ENCODE measurements at regions not wholly inside any gene's neighbourhood (a gene's known extent, or its start where the extent isn't known, plus 50 kb on each side); places are given as distances from the start of the nearest gene placed in this dataset.

DNA sequence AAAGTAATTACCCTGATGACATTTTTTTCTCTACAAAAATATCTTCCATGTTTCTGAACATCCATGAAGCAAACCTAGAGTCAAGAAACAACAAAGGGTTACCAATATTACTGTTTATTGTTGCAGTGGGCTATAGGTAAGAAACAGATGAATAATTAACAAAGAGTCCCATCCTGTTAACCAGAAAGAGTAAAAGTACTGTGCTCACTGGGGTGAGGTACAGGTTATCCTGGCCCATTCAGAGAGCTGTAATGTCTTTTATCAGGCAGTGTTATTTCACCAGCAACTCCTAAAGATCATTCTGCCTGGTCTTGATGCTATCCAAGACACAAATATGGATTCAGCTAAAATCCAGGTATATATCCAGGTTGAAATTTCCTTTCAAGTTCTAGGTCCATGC, 754.9 kb downstream of the SATB2 start:
- DNase-seq (ENCODE audit: low read depth), result no peak

GRCh38 chr2:198701481-198701880, 756.3 kb downstream of the SATB2 start:
- no peak for DNase-seq (ENCODE audit: low read depth)

DNA sequence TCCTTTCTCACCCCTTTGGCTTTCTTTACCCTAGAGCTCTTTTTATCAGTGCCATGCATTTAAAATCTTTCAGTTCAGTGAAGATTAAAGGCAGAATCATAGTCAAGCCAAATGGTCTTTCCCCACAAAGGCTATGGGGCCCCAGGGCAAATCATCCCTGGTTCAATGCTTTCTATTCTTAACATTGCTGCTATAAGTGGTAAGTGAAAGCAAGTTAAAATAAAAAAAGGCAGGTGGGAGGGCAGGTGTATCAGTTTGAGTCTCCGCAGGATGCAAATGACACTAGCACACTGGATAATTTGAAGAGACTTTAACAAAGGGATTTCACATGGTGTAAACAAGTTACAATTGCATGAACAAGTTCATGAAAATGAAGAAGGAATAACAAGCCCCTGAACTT, 757.4 kb downstream of the SATB2 start:
- no peak for DNase-seq (ENCODE audit: low read depth)

DNA sequence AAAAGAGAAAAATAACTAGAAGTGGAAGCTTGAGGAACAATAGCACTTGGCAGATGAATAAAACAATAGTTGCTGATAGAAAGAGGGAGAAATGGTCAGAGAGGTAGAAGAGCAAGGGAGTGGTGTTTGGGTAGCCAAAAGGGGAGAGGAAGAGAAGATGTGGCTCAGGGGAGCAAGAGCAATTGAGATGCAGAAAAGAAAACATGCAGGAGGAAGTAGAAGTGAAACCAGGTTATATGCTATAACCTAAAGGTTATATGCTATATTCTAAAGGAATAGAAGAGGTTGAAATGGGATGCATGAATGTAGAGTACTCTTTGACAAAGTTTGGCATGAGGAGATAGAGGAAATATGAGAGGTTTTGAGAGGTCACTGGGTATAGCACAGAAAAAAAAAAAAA, 759.5 kb downstream of the SATB2 start:
- DNase-seq (ENCODE audit: low read depth), result no peak

DNA sequence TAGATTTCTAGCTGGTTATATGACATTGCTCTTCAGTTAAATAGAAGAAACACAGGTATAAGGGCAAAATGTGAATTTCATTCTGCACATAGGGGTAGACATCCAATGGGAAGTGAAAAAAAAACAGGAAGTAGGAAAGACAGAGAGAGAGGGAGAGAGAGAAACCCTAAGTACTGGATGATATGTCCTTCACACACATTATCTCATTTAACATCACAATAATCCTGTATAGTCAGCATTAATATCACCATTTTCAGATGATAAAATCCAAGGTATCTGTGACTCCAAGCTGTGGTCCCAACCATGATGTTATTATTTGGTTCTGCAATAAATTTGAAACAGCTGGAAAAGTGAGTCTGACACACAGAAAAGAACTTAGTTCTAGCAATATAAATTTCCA, 759.9 kb downstream of the SATB2 start:
- no peak for DNase-seq (ENCODE audit: low read depth)

GRCh38 chr2:198697218-198697617, 760.5 kb downstream of the SATB2 start:
- no peak for DNase-seq (ENCODE audit: low read depth)

- no peak for DNase-seq (ENCODE audit: low read depth)
These were observed 761.9 kb downstream of the SATB2 start for GRCh38 chr2:198695879-198696278.

DNA sequence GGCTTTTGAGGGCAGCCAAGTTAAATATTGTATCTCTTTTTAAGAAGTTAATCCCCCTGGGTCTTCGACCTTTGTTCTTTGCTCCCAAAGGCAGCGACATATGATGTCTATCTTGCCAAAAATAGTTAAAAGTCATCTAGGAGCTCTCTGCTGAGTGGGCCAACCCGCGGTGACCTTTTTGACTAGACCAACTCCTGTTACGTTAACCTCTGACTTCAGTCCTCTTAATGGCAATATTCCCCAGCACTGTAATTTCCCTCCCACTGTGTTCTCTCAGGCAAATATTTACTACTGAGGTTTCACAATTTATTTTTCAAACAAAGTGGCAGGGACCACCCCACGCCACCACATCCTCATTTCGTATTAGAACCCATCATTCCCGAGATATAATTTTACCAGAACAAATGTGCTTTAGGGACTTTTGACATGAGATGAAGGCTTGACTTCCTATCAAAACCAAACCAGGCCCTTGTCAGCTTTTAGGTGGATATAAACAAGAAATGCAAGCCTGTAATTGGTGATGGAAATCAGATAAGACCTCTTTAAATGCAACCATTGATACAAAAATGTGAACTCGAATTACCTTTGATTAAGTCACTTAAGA, 764.7 kb downstream of the SATB2 start:
- no peak for DNase-seq (ENCODE audit: low read depth)

DNA sequence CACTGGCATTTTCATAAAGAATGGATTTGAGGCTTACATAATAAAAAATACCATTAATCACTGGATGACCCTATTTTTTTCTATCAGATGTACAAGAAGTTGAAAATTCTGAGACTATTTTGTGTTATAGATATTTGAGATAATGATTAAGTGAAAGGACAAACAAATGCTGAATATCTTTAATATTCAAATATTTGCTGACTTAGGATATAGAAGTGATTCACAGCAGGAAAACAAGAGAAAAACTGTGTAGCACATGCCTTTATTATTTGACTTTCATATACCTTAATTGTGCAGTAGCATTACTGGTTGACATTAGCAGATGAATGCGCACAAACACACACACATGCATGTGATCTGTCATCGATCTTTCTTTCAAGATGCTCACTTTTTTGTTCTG, 766.5 kb downstream of the SATB2 start:
- DNase-seq (ENCODE audit: low read depth), result no peak

- no peak for DNase-seq (ENCODE audit: low read depth)
These were observed 793.4 kb downstream of the SATB2 start for GRCh38 chr2:198664321-198664720.

GRCh38 chr2:198662905-198663304, 794.8 kb downstream of the SATB2 start:
- no peak for DNase-seq (ENCODE audit: low read depth)

DNA sequence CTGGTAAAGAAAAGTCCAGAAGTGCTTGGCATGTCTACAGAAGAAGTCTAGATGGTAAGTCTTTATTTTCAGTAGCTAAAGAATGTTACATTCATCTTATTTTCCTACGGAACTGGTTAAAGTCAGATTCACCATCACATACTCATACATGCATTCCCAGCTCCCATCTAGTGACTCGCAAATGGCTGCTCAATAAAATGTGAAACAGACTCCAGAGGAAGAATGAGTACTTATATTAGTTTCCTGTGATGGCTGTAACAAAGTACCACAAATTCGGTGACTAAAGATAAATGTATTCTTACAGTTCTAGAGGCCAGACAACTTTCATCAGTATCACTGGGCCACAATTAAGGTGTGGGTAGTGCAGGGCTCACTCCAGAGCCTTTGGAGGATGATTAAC, 797.2 kb downstream of the SATB2 start:
- DNase-seq (ENCODE audit: low read depth), result no peak

- DNase-seq (ENCODE audit: low read depth), result peak; percentile 15
These were observed 798.5 kb downstream of the SATB2 start for GRCh38 chr2:198659096-198659870.

GRCh38 chr2:198657512-198658121, 800.1 kb downstream of the SATB2 start:
- DNase-seq (ENCODE audit: low read depth), result no peak

DNA sequence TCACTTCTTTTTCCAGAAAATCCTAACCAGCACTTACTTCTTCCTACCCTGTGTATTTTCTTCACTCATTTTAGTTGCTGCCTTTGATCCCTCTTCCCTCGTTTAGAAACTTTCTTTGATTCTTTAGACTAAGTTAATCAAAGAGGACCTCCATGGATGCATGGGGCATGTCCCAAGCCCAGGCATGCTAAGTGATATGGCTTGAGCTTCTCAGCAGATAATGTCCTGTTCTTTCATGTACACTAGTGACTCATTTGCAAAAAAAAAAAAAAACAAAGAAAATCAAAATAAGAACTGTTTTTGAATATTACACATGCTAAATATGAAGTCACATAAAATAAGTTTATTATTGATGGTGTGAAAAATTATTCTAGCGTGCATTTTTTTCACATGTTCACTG, 800.9 kb downstream of the SATB2 start:
- DNase-seq (ENCODE audit: low read depth), result no peak

DNA sequence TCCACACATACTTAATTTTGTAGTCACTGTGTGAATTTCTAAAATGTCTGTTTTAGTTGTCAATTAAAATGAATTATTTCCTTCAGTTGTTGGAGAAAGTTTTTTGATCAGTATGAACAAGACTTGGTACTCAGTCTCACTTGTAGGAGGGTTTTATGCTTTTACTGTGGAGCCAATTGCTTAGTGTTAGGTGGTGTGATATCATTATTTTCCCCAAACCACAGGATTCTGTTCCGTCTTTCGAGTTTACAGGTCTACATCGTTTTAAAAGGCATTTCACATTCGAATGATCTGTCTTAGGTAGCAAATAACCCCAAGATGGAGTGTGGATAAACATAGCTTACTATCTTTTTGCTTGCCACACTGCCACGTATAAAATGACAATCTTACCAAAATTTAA, 803.1 kb downstream of the SATB2 start:
- DNase-seq (ENCODE audit: low read depth), result no peak

GRCh38 chr2:198653311-198653710, 804.4 kb downstream of the SATB2 start:
- no peak for DNase-seq (ENCODE audit: low read depth)

DNA sequence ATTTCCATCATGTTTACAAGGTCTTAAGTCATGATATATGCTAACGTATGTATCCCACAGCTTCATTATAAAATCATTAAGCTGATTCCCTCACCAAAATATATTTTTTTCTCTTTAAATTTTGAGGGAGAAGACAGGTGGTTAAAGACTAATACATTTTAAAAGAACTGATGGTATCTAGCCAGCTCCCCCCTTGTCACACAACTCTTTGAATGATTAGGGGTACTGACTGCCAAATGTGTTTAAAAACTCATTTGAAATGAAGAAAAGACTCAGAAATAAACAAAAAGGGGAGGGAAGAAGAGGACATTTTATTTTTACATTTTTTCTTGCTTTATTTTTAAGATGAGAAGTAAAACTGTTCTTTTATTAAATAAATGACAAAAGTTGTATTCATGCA, 805.3 kb downstream of the SATB2 start:
- DNase-seq (ENCODE audit: low read depth), result no peak

GRCh38 chr2:198645816-198646215, 811.9 kb downstream of the SATB2 start:
- no peak for DNase-seq (ENCODE audit: low read depth)

DNA sequence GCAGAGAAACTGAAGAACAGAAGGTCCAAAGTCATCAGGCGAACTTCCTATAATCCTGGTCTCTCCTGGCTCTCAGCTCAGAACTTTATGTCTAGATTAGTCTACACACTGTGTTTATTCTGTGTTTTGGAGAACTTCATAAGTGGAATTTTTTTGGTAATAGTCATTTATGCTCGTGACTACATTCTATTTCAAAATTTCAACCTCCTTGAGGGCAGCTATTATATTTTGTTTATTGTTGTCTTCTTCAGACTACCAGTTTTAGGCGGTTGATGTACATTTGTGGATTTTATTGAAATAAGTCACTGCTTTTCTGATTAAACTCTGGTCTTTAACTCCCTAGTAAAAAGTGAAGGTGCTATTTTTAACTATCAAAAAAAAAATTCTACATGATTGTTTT, 816.6 kb downstream of the SATB2 start:
- no peak for DNase-seq (ENCODE audit: low read depth)

GRCh38 chr2:198640463-198640862, 817.3 kb downstream of the SATB2 start:
- DNase-seq (ENCODE audit: low read depth), result no peak

DNA sequence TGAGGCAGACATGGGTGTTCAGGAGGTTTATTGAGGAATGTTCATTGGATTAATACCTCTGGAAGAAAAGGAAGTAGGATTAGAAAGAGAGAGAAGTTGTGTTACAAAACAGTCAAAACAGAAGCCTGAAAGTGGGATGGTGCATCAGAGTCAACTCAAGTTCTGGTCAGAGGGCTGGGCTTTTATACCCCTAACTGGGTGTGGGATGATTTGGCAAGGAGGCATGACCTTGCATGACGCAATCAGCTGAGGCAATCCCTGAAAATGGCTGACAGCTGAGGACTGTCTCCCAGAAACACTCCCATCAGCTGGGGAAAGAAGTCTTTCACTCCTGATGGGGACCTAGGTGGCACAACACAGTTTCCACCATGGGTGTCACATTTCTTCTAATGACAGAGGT, 818.2 kb downstream of the SATB2 start:
- peak; percentile 13 for DNase-seq (ENCODE audit: low read depth)

- DNase-seq (ENCODE audit: low read depth), result no peak
These were observed 819.2 kb downstream of the SATB2 start for GRCh38 chr2:198638577-198638976.

- DNase-seq (ENCODE audit: low read depth), result no peak
These were observed 826.0 kb downstream of the PLCL1 start for GRCh38 chr2:198630384-198630783.

All from fibroblast of gingiva (primary cell).